ENCODE measurements at regions not wholly inside any gene's neighbourhood (a gene's known extent, or its start where the extent isn't known, plus 50 kb on each side); places are given as distances from the start of the nearest gene placed in this dataset.
"Not testable (repeated sequence)": the region's sequence is repeated elsewhere in the genome, so short reads cannot be mapped to it uniquely, and the experiment has no call there.

DNA sequence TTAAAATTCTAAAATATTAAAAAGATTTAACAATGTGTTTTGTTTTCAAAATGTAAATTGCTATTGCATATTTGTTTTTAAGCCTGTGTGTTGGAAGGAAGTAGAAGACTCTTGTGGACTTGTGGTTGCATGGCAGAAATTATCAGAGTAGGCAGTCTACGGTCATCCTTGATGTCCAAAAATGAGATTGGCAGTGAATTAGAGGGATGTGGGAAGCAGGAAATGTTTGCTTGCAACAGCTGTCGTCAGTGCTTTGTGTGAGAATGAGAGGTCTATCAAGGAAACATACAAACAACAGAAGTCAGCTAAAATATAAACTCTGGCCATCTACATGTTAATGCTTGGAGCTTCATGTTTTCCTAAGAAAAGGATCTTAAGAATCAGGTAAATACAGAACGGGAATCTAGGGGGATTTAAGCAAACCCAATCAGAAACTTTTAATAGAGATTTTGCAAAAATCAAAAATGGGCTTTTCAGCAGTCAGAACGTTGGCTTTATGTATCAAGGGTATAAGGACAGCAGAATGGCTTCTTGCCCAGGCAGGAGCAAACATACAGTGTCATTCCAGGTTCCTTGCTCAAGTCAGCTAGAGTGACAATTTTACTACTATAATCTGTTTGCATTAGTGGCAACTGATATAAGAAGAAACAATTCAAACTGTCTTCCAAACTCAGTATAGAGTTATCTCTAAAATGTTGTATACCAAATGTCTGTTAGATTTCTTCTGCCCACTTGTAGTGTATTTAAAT, 196.7 kb downstream of the CYB561 start:
- DNase-seq (ENCODE audit: low read depth): peak; percentile 22

DNA sequence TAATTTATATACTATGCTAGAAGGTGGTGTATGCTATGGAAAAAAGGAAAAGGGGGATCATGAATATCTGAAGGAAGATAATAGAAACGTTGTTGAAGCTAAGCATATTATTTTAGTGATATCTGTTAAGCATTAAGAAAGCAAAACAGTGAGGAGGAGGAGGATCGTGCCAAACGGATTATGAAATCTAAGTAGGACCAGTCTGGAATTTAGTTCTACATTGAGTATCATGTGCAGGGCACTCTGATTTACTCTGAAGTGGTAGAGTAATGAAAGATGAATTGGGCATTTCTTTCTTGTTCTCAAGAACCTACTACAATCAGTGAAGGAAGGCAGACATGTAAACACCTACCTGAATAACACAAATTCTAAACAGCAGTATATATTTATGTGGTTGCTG, 195.3 kb downstream of the CYB561 start:
- no peak for DNase-seq (ENCODE audit: low read depth)

DNA sequence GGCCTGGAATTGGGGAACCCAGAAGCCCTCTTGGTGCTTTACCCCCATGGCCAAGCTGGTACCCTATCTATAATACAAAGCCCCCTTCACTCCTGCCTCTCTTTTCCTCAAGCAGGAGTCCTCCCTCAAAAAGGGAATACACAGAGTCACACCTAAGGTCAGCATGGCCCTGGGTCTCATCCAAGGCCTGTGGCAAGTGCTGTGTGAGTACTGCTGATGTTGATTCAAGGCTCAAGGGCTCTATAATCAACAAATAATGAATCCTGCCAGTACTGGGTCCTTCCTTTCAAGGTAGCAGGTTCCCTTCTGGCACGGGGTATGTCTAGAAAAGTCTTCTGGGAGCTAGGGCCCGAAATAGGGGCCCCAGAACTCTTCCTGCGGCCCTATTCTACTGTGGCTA, 187.3 kb downstream of the CYB561 start:
- no peak for DNase-seq (ENCODE audit: low read depth)

DNA sequence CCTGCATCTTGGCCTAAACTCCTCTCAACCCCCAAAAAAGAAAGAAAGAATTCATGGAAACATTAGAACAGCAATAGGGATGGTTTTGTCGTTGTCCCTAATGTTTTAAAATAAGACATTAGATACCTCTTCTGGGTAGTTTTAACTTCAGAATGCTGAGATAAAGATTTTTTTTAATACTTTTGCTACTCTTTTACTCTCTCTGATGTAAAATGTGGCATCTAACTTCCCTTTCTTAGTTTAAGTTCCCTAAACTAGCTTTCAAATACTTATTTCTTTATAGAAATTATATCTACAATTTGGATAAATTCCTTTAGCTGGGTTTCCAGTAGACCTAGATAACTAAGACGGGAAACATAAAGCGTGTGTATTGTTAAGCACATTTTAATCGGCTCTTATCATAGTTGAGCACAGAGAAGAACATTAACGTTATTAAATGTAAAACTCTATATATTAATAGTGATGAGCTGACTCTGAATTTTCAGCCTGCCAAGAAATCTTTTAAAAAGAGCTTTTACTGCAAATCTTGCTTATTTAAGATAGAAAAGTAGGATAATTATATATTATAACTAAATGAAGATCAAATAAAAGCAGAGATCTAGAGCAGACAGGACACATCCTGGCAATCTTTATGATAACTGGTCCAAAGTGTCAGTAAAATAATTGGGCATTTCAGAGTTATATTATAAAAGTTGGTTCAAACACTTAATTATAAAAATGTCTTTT, 183.2 kb downstream of the CYB561 start:
- DNase-seq (ENCODE audit: low read depth): no peak

DNA sequence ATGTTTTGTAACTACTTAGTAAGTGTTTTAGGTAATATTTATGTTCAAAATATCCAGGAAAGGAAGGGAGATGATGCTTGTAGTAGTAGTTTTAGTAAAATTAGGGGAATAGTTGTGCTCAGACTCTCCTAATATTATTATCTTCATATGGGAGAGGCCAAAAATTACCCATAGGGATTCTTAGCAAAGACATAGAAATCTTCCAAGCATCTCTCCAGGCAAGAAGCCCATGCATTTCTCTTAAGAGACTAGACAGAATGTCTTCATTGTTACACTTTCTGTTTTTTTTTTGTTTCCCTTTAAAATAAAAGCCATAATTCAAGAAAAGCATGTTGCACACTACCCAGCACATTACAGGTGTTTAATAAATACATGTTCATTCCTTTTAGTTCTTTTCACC, 180.6 kb downstream of the CYB561 start:
- DNase-seq (ENCODE audit: low read depth): no peak

DNA sequence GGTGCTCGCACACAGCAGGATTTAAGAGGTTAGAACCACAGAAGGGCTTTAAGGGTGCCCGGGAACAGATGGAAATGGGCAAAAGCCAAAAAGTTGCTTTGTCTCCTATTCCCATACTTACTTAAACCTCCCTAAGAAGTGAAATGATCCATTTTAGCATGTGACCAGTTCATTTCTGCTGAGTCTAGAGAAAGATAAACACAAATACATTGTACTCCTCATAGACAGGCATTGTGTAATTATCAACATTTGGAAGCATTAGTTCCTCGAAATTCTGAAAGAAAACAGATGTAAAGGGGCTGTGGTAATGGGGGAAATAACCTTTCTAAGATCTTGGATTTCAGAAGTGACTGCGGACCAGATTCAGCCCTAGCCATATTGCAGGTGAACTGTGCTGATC, 178.3 kb downstream of the CYB561 start:
- DNase-seq (ENCODE audit: low read depth): no peak

DNA sequence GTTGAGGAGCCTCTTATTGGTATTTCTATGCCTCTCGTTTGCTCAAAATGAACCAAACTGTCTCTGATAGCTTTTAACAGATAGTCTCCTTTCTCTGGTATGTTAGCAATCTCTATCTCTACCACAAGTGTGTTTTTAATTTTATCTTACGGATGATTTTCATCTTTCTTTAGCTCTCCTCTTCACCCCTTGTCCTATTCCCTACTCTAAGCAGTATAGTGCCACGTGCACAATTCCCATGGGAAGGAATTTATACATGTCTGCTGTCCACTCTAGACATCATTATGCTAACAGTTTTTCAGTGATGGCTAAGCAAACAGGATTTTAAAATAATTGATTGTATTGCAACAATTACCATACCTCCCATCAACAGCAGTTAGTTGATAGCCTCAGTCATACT, 177.3 kb downstream of the CYB561 start:
- DNase-seq (ENCODE audit: low read depth): no peak

DNA sequence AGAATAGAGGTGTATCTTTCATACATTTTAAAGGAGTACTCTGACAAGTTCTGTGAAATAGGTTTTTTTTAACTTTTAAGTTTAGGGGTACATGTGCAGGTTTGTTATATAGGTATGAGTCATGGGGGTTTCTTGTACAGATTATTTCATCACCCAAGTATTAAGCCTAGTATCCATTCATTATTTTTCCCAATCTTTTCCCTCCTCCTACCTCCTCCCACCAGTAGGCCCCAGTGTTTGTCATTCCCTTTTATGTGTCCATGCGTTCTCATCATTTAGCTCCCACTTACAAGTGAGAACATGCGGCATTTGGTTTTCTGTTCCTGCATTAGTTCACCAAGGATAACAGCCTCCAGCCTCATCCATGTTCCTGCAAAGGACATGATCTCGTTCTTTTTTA, 175.5 kb downstream of the CYB561 start:
- DNase-seq (ENCODE audit: low read depth): no peak

DNA sequence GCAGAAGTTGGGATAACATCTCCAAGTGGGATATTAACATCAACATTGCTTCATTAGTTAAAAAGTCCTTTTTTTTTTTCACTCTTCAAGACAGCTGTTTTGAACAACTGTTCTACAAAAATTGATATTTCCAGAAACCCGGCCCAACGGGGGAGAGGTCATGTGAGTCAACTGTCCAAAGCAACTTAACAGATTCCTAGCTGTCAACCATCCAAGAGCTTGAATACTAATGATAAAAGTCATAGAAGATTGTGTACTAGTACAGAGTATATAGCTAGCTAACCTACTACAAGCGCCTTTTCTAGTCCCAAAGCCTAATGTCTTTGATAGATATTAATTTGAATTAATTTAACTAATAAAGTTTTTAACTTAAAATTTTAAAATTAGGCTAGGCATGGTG, 172.0 kb downstream of the CYB561 start:
- DNase-seq (ENCODE audit: low read depth): peak; percentile 67

DNA sequence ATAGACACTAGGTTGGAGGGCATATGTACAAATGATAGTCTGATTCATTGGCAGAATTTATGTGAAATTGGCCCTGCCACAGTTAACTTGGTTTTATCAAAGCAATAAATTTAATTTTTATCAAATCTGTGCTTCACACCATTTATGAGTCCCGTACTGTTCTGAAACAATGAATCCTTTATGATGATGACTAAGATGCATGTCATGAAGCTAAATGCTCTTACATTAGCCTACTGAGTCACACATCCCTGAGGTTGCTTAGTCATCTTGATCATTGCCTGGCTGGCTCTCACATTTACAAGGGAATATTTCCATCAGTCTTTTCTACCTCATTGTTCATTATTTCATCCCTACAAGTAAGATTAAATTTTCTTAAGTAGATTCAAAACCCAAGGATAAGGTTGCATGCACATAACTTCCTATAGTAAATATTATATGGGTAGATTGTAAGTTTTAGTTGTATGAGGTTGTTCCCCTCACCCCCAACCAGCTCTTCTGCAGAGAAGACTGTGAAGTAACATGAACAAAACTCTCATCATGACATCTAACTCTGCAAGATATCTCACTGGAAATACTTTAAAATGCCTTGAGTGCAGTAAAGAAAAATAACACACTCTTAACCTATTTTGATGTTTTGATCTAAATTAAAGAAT, 170.7 kb downstream of the CYB561 start:
- DNase-seq (ENCODE audit: low read depth): peak; percentile 95

DNA sequence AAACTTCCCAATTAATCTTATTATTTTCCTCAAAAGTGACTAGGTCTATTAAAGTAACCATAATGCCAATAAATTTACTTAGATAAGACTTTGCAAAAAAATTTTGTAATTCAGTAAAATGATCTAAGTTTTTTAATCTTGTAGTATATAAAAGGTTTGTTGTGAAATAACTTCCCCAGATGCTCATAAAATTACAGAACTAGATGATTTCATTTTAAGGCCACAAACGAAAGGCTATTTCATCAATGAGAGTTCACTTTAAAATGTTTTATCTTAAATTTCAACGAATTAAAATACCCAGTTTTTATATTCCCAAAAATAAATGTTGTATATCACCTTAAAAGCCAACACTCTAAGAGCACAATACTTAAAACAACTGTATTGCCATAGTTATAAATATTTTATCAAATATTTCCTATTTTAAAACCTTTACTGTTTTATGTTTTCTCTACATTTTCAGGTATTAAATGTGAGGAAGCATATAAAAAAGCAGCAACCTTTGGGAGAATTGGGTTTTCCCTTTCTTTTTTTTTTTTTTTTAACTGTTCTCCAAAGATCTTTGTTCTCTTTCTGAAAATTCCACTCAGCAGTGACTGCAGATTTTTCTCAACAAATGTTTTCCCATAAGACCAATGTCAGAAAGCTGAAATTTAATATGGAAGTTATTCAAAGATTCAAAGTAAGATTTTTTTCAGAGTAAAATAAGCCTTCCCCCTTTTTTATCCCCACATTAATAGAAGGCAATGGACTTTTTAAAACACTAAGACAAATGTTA, 169.9 kb downstream of the CYB561 start:
- DNase-seq (ENCODE audit: low read depth): no peak

DNA sequence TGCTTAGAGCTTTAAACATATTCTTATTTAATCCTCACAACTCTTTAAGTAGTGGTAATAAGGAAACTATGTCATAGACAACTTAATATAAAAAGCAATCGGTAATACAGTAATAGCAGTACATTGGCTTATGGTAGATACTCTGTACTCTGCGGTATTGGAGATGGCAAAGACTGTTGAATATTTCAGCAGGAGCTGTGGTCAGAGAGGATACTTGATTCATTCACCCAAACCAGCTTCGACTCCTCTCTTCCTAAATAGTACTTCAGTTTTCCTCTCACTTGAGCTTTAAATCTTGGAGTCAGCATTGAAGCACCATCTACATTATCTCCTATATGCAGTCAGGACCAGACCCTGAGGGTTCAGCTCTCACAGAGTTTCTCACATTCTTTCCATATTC, 169.3 kb downstream of the CYB561 start:
- DNase-seq (ENCODE audit: low read depth): peak; percentile 71

DNA sequence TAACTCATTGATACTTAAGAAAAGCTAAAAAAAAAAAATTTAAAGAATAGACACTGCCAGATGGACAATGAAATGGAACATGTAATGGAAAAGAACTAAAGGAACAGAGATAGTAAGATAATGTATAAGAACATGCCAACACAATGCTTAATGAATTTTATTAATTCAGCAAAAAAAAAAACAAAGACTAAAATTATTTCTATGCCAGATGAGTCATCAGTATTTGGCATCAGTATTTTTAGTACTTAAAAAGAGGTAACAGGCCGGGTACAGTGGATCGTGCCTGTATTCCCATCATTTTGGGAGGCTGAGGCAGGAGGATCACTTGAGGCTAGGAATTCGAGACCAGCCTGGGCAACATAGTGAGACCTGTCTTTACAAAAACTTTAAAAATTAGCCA, 168.5 kb downstream of the CYB561 start:
- DNase-seq (ENCODE audit: low read depth): no peak

DNA sequence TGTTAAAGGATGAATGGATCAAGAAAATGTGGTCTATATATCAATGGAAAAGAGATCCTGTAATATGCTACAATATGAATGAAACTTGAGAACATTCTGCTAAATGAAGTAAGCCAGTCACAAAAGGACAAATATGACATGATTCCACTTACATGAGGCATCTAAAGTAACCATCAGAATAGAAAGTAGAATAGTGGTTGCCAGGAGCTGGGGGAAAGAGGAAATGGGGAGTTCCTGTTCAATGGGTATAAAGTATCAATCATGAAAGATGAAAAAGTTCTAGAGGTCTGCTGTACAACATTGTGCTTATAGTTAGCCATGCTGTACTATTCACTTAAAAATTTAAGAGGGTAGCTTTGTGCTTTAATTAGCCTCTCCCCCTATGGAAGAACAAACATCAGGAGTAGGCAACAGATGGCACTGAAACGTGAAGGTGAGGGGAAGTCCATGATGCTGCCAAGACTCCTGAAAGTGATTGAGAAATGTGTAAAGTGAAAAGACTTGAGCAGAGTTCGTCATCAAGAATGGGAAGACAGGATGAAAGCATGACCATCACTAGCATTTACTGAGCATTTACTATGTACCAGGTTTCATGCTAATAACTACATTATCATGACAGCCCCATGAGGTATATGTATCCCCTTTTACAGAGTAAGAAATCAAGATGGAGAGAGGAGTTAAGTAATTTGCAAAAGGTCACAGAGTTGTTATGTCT, 167.2 kb downstream of the CYB561 start:
- DNase-seq (ENCODE audit: low read depth): no peak

DNA sequence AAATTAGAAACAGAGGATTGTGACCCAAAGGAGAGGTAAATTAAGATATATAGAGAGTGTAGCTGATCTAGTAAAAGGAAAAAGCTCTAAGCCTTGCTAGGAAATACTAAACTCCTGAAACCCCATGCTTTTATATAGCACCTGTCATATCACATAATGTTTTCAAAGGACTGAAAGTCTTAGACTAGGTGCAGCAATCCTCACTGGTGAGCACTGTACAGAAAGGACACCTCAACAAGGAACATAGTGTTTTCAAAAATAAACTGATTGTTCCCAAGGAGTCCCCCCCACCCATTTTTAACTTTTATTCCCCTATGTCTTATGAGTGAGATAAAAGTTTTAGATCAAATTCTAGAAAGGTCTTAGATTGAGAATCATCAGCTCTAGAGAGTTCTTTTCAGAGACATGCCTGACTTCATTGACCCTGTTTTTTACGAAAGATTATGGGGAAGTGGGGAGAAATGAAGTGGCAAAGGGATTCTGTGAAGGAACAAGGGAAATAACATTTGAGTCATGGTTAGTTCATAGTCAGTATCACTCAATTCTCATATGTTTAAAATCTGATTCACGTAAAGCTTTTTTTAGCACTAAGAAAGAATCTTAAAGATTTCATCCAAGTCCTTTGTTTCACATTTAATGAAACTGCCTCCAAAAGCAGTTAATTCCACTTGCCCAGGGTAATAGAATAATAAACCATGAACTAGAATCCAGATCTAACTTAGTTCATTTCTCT, 166.4 kb downstream of the CYB561 start:
- peak; percentile 54 for DNase-seq (ENCODE audit: low read depth)

DNA sequence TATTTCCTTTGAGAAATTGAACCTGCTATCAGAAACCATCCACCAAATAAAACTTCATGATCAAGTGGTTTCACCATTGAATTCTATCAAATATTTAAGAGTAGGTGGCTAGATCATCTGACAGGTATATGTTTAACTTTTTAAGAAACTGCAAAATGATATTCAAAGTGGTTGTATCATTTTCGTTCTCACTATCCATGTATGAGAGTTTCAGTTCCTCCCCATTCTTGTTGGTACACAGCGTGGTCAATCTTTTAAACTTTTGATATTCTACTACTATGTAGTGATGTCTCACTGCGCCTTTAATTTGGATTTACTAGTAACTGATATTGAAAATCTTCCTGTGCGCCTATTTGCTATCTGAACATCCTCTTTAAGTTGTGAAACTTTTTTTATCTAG, 163.7 kb downstream of the CYB561 start:
- DNase-seq (ENCODE audit: low read depth): no peak

DNA sequence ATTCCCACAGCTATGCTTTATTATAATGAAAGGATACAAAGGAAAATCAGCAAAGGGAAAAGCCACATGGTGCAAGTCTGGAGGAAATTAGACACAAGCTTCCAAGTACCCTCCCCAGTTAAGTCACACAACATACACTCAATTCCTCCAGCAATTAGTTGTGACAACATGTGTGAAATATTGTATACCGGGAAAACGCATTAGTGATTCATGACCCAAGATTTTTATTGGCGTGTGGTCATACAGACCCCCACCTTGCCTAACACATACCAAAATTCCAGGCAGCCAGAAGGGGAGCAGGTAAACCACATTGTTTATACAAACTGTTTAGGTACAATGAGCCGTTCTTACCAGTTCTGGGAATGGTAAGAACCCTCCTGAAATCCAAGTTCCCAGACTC, 160.6 kb downstream of the CYB561 start:
- DNase-seq (ENCODE audit: low read depth): no peak

DNA sequence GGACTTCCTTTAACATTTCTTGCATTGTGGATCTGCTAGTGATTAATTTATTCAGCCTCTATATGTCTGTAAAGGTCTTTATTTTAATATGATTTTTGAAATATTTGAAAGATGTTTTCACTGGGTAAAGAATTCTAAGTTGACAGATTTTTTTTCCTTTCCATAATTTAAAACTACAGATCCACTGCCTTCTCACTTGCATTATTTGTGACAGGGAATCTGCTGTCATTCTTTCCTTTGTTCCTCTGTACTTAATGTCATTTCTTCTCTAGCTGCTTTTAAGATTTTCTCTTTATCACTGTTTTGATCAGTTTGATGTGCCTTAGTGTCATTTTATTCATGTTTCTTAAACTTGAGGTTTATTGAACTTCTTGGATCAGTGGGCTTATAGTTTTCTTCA, 159.9 kb downstream of the CYB561 start:
- no peak for DNase-seq (ENCODE audit: low read depth)

DNA sequence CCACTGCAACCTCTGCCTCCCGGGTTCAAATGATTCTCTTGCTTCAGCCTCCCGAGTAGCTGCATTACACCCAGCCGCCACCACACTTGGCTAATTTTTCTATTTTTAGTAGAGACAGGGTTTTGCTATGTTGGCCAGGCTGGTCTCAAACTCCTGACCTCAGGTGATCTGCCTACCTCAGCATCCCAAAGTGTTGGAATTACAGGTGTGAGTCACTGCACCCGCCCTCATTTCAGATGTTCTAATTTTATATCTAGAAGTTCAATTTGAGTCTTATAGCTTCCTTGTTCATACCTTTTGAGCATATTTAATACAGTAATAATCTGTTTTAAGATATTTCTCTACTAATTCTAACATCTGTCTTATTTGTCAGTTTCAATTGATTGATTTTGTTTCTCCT, 159.1 kb downstream of the CYB561 start:
- DNase-seq (ENCODE audit: low read depth): not testable (repeated sequence)

DNA sequence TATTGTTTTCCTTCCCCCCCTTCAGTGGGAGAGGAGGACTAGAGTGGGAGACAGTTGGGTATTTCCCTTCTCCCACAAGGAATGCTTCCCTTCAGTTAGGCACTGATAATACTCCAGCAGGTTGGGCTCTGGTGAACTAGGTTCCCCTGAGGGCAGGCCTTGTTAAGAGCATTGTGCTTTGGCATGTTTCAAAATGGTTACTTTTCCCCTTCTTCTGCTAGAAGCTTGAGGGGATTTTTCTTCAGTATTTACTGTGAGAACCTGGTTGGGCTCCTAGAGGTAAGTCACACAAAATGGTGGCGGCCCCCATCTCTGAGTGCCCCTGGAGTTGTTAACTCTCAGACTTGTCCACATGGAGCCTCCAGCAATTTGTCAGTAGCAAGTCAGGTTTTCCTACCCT, 156.2 kb downstream of the CYB561 start:
- DNase-seq (ENCODE audit: low read depth): no peak

DNA sequence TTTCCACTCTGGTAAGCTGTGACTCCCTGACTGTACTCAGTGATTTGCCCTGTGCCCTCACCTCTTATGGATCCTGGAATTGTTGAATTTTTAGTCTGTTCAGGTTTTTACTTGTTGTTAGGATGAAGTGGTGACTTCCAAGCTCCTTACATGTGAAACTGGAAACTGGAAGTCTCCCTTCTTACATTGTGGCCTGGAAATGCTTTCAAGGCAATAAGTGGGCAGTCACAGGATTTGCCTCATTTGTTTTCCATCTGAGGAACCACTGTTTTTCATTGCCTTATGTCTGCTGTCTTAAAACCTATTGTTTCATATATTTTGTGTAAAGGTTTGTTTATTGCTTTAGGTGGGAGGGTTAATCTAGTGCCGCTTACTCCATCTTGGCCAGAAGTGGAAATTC, 155.8 kb downstream of the CYB561 start:
- DNase-seq (ENCODE audit: low read depth): no peak

Measured in RPMI7951 (cell line).